Lung microvascular endothelial cell (primary cell): ENCODE measurements at regions not wholly inside any gene's neighbourhood (a gene's known extent, or its start where the extent isn't known, plus 50 kb on each side); places are given as distances from the start of the nearest gene placed in this dataset.
"Not testable (repeated sequence)": the region's sequence is repeated elsewhere in the genome, so short reads cannot be mapped to it uniquely, and the experiment has no call there.

Experiments
- DNase-seq, 2 donors: peaks; one replicate each; pipeline versions ENCODE4 v3.0.0 to v3.0.0-alpha.2; 2010; ENCODE audit warnings: low read depth in 2 of 2

GRCh38 chr4:134885436-134885835 is 683.8 kb upstream of the PABPC4L start:
- no peak for DNase-seq

GRCh38 chr4:134883831-134884449 is 682.4 kb upstream of the PABPC4L start:
- no peak for DNase-seq

- no peak for DNase-seq
Measured at GRCh38 chr4:134879019-134879418, 677.4 kb upstream of the PABPC4L start.

DNA sequence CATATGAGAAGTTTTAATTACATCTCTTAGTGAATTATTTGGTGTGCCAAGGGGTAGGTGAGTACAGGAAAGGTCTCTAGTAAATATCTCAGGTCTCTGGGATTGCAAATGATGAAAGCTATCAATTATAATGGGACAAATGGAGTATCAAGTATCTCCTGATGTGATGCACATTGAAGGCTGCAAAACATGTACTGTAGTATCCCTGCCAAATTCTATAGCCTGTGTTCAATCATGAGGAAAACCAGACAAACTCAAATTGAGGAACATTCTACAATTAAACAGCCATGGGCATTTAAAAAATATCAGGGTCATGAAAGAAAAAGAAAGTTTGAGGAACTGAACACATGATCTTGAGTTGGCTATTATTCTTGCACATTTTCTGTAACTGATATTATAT is 665.4 kb upstream of the PABPC4L start:
- DNase-seq, result no peak

GRCh38 chr4:134865675-134866074 is 664.1 kb upstream of the PABPC4L start:
- DNase-seq, result no peak

- no peak for DNase-seq
Measured at GRCh38 chr4:134862116-134862515, 660.5 kb upstream of the PABPC4L start.

GRCh38 chr4:134848681-134849080 is 647.1 kb upstream of the PABPC4L start:
- no peak for DNase-seq

DNA sequence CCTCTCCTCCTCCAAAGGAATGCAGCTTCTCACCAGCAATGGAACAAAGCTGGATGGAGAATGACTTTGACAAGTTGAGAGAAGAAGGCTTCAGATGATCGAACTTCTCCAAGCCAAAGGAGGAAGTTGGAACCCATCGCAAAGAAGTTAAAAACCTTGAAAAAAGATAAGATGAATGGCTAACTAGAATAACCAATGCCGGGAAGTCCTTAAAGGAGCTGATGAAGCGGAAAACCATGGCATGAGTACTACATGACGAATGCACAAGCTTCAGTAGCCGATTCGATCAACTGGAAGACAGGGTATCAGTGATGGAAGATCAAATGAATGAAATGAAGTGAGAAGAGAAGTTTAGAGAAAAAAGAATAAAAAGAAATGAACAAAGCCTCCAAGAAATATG is 629.2 kb upstream of the PABPC4L start:
- not testable (repeated sequence) for DNase-seq

GRCh38 chr4:134812611-134813010 is 611.0 kb upstream of the PABPC4L start:
- no peak for DNase-seq

DNA sequence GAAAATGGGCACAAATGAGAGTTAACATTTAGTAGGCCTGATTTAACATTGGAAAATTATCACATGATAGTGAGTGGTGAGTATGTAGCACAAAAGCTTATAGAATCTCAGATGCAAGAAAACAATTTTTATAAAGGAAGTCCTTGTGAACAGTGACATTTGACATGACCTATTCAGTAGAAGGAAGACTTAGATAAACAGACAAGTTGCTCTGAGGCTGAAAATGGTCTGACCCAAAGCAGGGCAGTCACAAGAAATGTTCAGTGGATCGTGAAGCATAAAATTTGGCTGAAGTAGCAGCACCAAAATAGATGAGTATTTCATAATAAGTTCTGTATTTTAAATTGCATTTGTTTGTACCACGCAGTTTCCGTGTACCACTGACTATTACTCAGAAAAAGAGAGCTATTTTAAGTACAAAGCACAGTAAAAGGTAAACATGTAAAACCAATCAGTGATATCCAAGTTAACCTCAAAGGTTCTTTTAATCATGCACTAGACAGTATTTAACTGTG is 605.7 kb upstream of the PABPC4L start:
- no peak for DNase-seq

DNA sequence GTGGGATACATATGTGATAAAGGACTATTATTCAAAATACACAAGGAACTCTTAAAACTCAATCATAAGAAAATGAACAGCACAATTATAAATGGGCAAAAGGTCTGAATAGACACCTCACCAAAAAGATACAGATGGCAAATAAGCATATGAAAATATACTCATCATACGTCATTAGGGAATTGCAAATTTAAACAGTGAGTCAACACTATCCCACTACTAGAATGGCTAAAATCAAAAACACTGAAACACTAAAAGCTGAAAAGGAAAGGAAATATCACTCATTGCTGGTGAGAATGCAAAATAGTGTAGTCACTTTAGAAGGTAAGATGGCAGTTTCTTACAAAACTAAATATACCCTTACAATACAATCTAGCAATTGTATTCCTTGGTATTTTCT is 597.0 kb upstream of the PABPC4L start:
- DNase-seq, result no peak

DNA sequence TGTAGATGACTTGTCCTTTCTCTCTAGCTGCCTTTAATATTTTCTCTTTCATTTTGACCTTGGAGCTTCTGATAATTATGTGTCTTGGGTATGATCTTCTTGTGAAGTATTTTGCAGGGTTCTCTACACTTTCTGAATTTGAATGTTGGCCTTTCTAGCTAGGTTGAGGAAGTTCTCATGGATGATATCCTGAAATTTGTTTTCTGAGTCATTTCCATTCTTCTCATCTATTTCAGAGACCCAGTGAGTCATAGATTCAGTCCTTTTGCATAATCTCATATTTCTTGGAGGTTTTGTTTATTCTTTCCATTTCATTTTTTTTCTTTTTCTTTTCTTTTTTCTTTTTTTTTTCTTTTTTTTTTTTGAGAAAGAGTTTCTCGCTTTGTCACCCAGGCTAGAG is 585.7 kb upstream of the PABPC4L start:
- no peak for DNase-seq

GRCh38 chr4:134780244-134780643 is 578.7 kb upstream of the PABPC4L start:
- DNase-seq, result no peak

GRCh38 chr4:134777606-134778005 is 576.0 kb upstream of the PABPC4L start:
- peak in 1 of 2 donors; percentile 8 for DNase-seq

DNA sequence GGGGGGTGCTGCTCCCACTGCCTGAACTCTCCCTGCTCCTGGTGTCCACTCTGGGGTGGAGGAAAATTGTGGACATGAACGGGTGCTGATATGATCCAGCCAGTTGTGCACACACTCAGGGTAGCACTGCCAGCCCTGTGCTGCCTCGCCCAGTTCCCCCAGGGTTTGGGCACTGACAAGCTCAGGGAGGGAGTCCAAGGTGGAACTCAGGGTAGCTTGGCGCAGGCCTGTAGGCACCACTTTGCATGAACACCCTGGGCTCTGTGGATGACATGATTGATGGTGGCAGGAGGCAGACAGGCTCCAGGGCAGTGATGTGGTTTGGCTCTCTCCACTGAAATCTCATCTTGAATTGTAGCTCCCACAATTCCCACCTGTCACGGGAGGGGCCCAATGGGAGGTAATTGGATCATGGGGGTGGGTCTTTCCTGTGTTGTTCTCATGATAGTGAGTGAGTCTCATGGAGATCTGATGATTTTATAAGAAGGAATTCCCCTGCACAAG is 572.0 kb upstream of the PABPC4L start:
- DNase-seq, result no peak

- DNase-seq, result no peak
Measured at GRCh38 chr4:134762053-134762452, 560.5 kb upstream of the PABPC4L start.

GRCh38 chr4:134756421-134756820 is 554.8 kb upstream of the PABPC4L start:
- no peak for DNase-seq

GRCh38 chr4:134754301-134755019 is 552.9 kb upstream of the PABPC4L start:
- no peak for DNase-seq

DNA sequence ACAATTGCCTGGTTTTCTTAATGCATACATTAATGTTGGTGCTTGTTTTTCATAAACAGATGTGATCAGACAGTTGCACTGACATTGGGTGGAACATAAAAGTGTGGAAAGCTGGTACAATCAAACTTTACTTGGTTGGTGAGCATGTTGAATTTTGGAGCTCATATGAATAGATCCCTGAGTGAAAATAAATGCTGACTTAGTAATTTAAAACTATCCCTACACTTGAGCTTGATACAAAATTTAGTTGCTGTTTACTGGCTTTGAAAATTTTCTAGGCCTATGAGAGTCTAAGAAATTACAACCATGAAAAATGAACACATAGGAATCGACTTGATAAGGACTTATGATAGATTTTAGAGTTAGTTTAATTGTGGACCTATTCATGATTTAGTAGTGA is 551.8 kb upstream of the PABPC4L start:
- no peak for DNase-seq

GRCh38 chr4:134747108-134747805 is 545.7 kb upstream of the PABPC4L start:
- no peak for DNase-seq

GRCh38 chr4:134740290-134740689 is 538.7 kb upstream of the PABPC4L start:
- no peak for DNase-seq

DNA sequence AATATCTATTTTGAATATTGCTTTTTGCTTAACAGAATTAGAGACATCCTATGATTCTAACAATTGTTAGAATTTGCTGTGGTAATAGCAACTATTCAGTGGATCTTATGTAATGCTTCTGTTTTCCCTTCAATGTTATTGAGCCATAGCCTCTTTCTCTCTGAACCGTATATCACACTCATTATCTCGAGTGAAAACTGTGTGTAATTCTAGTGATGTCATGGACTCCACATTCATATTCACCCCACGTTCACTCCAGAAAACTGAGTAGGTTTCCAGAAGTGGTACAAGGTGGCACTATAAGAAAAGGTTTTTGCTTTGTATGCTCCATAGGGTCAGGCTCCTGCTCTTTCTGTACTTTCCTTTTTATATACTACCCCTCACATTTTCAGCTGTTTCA is 534.3 kb upstream of the PABPC4L start:
- DNase-seq, result no peak
